22Rv1 (cell line): ENCODE measurements at regions not wholly inside any gene's neighbourhood (a gene's known extent, or its start where the extent isn't known, plus 50 kb on each side); places are given as distances from the start of the nearest gene placed in this dataset.
"Not testable (repeated sequence)": the region's sequence is repeated elsewhere in the genome, so short reads cannot be mapped to it uniquely, and the experiment has no call there.

Experiments
- H3K27ac ChIP-seq: fragments of 450-650 bp; 2 replicates; pipeline ENCODE4 v1.5.1; 2017
- CTCF ChIP-seq: fragments of 450-650 bp; IDR thresholded peaks from 2 replicates; pipeline ENCODE4 v1.5.1; 2017; ENCODE audit warnings: mild to moderate bottlenecking
- ZFX ChIP-seq: fragments of 450-650 bp; IDR thresholded peaks from 2 replicates; pipeline ENCODE4 v1.6.1; 2017; ENCODE audit warnings: antibody characterized with exemption, borderline replicate concordance

GRCh38 chr1:213416461-213417224 lies 365.6 kb downstream of the RPS6KC1 start:
- TF ChIP-seq CTCF (no peak), ZFX (no peak)
- no peak overlapping the region for H3K27ac ChIP-seq

GRCh38 chr1:213417225-213417820 lies 366.3 kb downstream of the RPS6KC1 start:
- H3K27ac ChIP-seq = no peak overlapping the region
- TF ChIP-seq ZFX (no peak), CTCF (no peak)

GRCh38 chr1:213417846-213418245 lies 366.8 kb downstream of the RPS6KC1 start:
- no peak overlapping the region for H3K27ac ChIP-seq
- no peak for TF ChIP-seq ZFX

GRCh38 chr1:213418268-213419071 lies 367.4 kb downstream of the RPS6KC1 start:
- no peak for TF ChIP-seq CTCF
- no peak for TF ChIP-seq ZFX
- no peak overlapping the region for H3K27ac ChIP-seq

GRCh38 chr1:213419401-213420030 lies 368.5 kb downstream of the RPS6KC1 start:
- TF ChIP-seq ZFX = no peak
- no peak for TF ChIP-seq CTCF

GRCh38 chr1:213421178-213421577 lies 370.1 kb downstream of the RPS6KC1 start:
- not testable (repeated sequence) for H3K27ac ChIP-seq

More at GRCh38 chr1:213419401-213420030, 368.5 kb downstream of the RPS6KC1 start:
- H3K27ac ChIP-seq = no peak overlapping the region

GRCh38 chr1:213423041-213423440 lies 372.0 kb downstream of the RPS6KC1 start:
- TF ChIP-seq ZFX (no peak), CTCF (no peak)
- no peak overlapping the region for H3K27ac ChIP-seq

GRCh38 chr1:213423605-213424004 lies 372.6 kb downstream of the RPS6KC1 start:
- TF ChIP-seq CTCF (no peak), ZFX (no peak)
- H3K27ac ChIP-seq = no peak overlapping the region
